Activated T-helper 17 cell treated with anti-CD3 and anti-CD28 coated beads, Interleukin-2, amount 50 U/mL, for 72 hours (primary cell): ENCODE measurements at regions not wholly inside any gene's neighbourhood (a gene's known extent, or its start where the extent isn't known, plus 50 kb on each side); places are given as distances from the start of the nearest gene placed in this dataset.
A peak's percentile ranks its signal among the peaks of the same experiment; 100 is the strongest.
"Not testable (repeated sequence)": the region's sequence is repeated elsewhere in the genome, so short reads cannot be mapped to it uniquely, and the experiment has no call there.

Experiments
- ATAC-seq: fragments of 150-1000 bp; cut with Tn5 transposase; replicated peaks from 2 replicates; pipeline ENCODE4 v1.10.0; 2021; ENCODE audit warnings: mild to moderate bottlenecking, moderate library complexity
- H3K27ac Mint-ChIP-seq: one replicate; pipeline ENCODE4 v1.8.0; 2022; ENCODE audit warnings: mixed read lengths
- H3K27me3 Mint-ChIP-seq: one replicate; pipeline ENCODE4 v1.8.0; 2022; ENCODE audit warnings: mixed read lengths
- H3K36me3 Mint-ChIP-seq: one replicate; pipeline ENCODE4 v1.8.0; 2022; ENCODE audit warnings: low read depth, mild to moderate bottlenecking, mixed read lengths
- H3K4me1 Mint-ChIP-seq: one replicate; pipeline ENCODE4 v1.8.0; 2022; ENCODE audit warnings: mixed read lengths
- H3K4me3 Mint-ChIP-seq: one replicate; pipeline ENCODE4 v1.8.0; 2022; ENCODE audit warnings: mild to moderate bottlenecking, mixed read lengths
- H3K9me3 Mint-ChIP-seq: one replicate; pipeline ENCODE4 v1.8.0; 2022; ENCODE audit warnings: mixed read lengths

DNA sequence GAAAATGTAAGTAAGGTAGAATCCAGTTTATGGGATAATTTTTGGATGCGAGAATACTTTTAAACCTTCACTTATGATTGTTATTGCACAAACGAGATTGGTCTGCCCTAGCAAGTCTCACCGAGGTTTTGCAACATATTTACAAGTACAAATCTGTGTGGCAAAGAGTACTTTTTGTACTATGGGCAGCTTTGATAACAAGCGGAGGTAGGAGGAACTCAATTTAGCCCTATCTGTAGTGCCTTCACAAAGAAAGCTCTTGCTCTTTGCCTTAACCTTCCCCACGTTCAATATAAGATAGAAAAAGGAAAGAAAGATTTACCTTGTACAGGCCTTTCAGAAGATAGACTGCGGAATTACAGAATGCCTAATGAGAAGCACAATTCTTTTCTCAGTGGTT lies 77.5 kb upstream of the HIVEP1 start:
- H3K36me3 Mint-ChIP-seq, result no peaks in the 10 kb centered on the region
- no peaks in the 10 kb centered on the region for H3K4me1 Mint-ChIP-seq
- H3K27ac Mint-ChIP-seq, result no peak overlapping the region
- H3K27me3 Mint-ChIP-seq, result no peaks in the 10 kb centered on the region
- H3K4me3 Mint-ChIP-seq, result no peak overlapping the region
- no peaks in the 10 kb centered on the region for H3K9me3 Mint-ChIP-seq
- no peak for ATAC-seq

DNA sequence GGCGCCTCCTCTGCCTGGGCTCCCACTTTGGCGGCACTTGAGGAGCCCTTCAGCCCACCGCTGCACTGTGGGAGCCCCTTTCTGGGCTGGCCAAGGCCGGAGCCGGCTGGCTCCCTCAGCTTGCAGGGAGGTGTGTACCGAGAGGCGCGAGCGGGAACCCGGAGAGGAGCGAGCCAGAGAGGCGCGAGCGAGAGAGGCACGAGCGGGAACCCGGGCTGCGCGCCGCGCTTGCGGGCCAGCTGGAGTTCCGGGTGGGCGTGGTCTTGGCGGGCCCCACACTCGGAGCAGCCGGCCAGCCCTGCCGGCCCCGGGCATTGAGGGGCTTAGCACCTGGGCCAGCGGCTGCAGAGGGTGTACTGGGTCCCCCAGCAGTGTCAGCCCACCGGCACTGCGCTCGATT lies 79.2 kb upstream of the HIVEP1 start:
- ATAC-seq, H3K27ac Mint-ChIP-seq, H3K27me3 Mint-ChIP-seq, H3K36me3 Mint-ChIP-seq, H3K9me3 Mint-ChIP-seq, H3K4me1 Mint-ChIP-seq, H3K4me3 Mint-ChIP-seq: not testable (repeated sequence)

GRCh38 chr6:11931296-11932035 lies 80.6 kb upstream of the HIVEP1 start:
- Mint-ChIP-seq H3K27ac (peak overlapping the region; percentile 10), H3K4me1 (no peaks in the 10 kb centered on the region), H3K9me3 (no peaks in the 10 kb centered on the region), H3K36me3 (no peaks in the 10 kb centered on the region), H3K4me3 (no peak overlapping the region), H3K27me3 (no peaks in the 10 kb centered on the region)
- ATAC-seq, result no peak

- not testable (repeated sequence) for ATAC-seq, H3K36me3 Mint-ChIP-seq, H3K27me3 Mint-ChIP-seq, H3K4me3 Mint-ChIP-seq, H3K4me1 Mint-ChIP-seq, H3K9me3 Mint-ChIP-seq, H3K27ac Mint-ChIP-seq
Measured at GRCh38 chr6:11930834-11931233, 81.3 kb upstream of the HIVEP1 start.

- Mint-ChIP-seq H3K27me3 (peaks cover 3% of the 10 kb centered on the region), H3K27ac (no peak overlapping the region), H3K9me3 (no peaks in the 10 kb centered on the region), H3K4me3 (no peak overlapping the region), H3K36me3 (no peaks in the 10 kb centered on the region), H3K4me1 (no peaks in the 10 kb centered on the region)
- ATAC-seq, result no peak
Measured at GRCh38 chr6:11930240-11930639, 81.9 kb upstream of the HIVEP1 start.

- H3K4me1 Mint-ChIP-seq, result no peaks in the 10 kb centered on the region
- no peaks in the 10 kb centered on the region for H3K9me3 Mint-ChIP-seq
- no peaks in the 10 kb centered on the region for H3K36me3 Mint-ChIP-seq
- ATAC-seq, result no peak
- no peak overlapping the region for H3K4me3 Mint-ChIP-seq
- H3K27ac Mint-ChIP-seq, result no peak overlapping the region
- peaks cover 3% of the 10 kb centered on the region for H3K27me3 Mint-ChIP-seq
Measured at GRCh38 chr6:11929241-11929835, 82.8 kb upstream of the HIVEP1 start.

DNA sequence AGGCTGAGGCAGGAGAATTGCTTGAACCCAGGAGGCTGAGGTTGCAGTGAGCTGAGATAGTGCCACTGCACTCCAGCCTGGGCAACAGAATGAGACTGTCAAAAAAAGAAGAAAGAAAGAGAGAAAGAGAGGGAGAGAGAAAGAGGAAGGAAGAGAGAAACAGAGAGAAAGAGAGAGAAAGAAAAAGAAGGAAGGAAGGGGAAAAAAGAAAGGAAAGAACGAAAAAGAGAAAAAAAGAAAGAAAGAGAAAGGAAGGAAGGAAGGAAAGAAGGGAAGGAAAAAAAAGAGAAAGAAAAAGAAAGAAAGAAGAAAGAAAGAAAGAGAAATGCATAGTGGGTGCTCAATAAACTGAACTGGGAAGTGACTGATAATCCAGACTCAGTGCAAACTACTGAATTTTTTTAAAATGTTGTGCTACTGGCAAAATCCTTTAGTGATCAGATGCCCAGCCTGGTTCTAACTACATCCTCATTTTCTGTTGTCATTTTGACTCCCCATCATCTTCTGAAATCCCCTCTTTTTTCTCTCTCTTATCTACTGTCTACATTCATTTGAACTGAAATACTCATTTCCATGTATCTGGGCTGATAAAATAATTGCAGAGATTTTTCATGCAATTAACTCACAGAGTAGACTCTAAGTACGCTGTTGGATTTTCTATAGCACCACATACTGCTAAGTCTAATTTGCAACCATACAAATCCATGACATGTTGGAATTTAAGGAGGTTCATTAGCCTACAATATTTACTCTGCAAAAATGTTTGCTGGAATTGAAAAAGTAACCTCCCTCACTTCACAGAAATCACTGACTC lies 85.3 kb upstream of the HIVEP1 start:
- H3K36me3 Mint-ChIP-seq, result no peaks in the 10 kb centered on the region
- peaks cover 3% of the 10 kb centered on the region for H3K27me3 Mint-ChIP-seq
- no peak overlapping the region for H3K27ac Mint-ChIP-seq

DNA sequence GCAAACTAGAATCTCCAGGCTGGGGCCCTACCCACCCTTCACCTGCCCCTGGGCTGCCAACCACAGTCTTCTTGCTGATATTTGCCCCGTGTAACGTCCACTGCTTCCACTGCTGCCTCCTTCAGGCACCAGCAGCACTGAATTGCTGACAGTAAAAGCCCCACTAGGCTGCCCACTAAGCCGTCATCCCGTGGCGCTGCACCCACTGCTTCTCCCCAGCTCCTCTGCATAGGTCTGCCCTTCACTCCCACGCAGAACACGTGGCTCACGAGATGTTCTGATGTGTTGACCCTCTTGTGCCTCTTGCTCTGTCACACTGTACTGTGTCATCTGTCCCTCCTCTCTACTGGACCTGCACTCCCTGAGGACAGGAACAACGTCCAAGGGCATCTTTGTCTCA lies 86.3 kb upstream of the HIVEP1 start:
- Mint-ChIP-seq H3K27me3 (peaks cover 3% of the 10 kb centered on the region), H3K9me3 (no peaks in the 10 kb centered on the region), H3K36me3 (no peaks in the 10 kb centered on the region), H3K4me1 (no peaks in the 10 kb centered on the region), H3K27ac (no peak overlapping the region), H3K4me3 (no peak overlapping the region)
- ATAC-seq, result no peak

More for the DNA sequence above, 85.3 kb upstream of the HIVEP1 start:
- no peaks in the 10 kb centered on the region for H3K9me3 Mint-ChIP-seq
- ATAC-seq, result no peak
- H3K4me1 Mint-ChIP-seq, result no peaks in the 10 kb centered on the region
- no peak overlapping the region for H3K4me3 Mint-ChIP-seq

DNA sequence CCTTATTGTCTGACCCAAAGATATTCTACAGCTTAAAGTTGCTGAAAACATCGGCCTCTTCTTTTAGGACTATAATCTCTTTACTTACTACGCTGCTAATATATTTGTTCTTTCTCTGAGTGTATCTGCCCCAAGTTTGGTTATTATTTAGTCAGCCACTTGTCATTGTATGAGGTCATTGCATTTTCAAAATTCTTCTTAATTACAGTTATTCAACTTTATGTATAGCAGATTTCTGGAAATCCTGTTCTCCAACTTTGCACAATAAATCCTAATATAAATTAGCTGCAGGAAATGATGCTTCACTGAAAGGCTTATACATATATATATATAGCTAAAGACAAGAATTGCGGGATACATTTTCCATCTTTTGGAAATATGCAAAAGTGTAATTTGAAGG lies 88.5 kb upstream of the HIVEP1 start:
- no peak for ATAC-seq
- Mint-ChIP-seq H3K9me3 (no peaks in the 10 kb centered on the region), H3K36me3 (no peaks in the 10 kb centered on the region), H3K4me3 (no peak overlapping the region), H3K27ac (no peak overlapping the region), H3K4me1 (no peaks in the 10 kb centered on the region), H3K27me3 (peaks cover 3% of the 10 kb centered on the region)

GRCh38 chr6:11922901-11923300 lies 89.2 kb upstream of the HIVEP1 start:
- no peaks in the 10 kb centered on the region for H3K9me3 Mint-ChIP-seq
- ATAC-seq, result no peak
- no peaks in the 10 kb centered on the region for H3K36me3 Mint-ChIP-seq
- H3K27ac Mint-ChIP-seq, result no peak overlapping the region
- peaks cover 3% of the 10 kb centered on the region for H3K27me3 Mint-ChIP-seq
- H3K4me3 Mint-ChIP-seq, result no peak overlapping the region
- no peaks in the 10 kb centered on the region for H3K4me1 Mint-ChIP-seq

GRCh38 chr6:11921751-11922150 lies 90.4 kb upstream of the HIVEP1 start:
- H3K4me1 Mint-ChIP-seq, result no peaks in the 10 kb centered on the region
- H3K27ac Mint-ChIP-seq, result no peak overlapping the region
- H3K27me3 Mint-ChIP-seq, result peaks cover 3% of the 10 kb centered on the region
- H3K36me3 Mint-ChIP-seq, result no peaks in the 10 kb centered on the region
- H3K4me3 Mint-ChIP-seq, result no peak overlapping the region
- no peak for ATAC-seq
- H3K9me3 Mint-ChIP-seq, result no peaks in the 10 kb centered on the region

GRCh38 chr6:11921017-11921438 lies 91.1 kb upstream of the HIVEP1 start:
- Mint-ChIP-seq H3K27me3 (peaks cover 3% of the 10 kb centered on the region), H3K4me1 (no peaks in the 10 kb centered on the region), H3K36me3 (no peaks in the 10 kb centered on the region), H3K4me3 (no peak overlapping the region), H3K9me3 (no peaks in the 10 kb centered on the region), H3K27ac (no peak overlapping the region)
- no peak for ATAC-seq

GRCh38 chr6:11920566-11920965 lies 91.5 kb upstream of the HIVEP1 start:
- no peaks in the 10 kb centered on the region for H3K4me1 Mint-ChIP-seq
- no peak for ATAC-seq
- no peaks in the 10 kb centered on the region for H3K9me3 Mint-ChIP-seq
- H3K4me3 Mint-ChIP-seq, result no peak overlapping the region
- H3K36me3 Mint-ChIP-seq, result no peaks in the 10 kb centered on the region
- no peaks in the 10 kb centered on the region for H3K27me3 Mint-ChIP-seq
- H3K27ac Mint-ChIP-seq, result no peak overlapping the region

- Mint-ChIP-seq H3K36me3 (no peaks in the 10 kb centered on the region), H3K27ac (no peak overlapping the region), H3K27me3 (no peaks in the 10 kb centered on the region), H3K9me3 (no peaks in the 10 kb centered on the region), H3K4me3 (no peak overlapping the region), H3K4me1 (no peaks in the 10 kb centered on the region)
- ATAC-seq, result no peak
Measured at GRCh38 chr6:11919771-11920440, 92.2 kb upstream of the HIVEP1 start.
